ENCODE measurements at regions not wholly inside any gene's neighbourhood (a gene's known extent, or its start where the extent isn't known, plus 50 kb on each side); places are given as distances from the start of the nearest gene placed in this dataset.
"Not testable (repeated sequence)": the region's sequence is repeated elsewhere in the genome, so short reads cannot be mapped to it uniquely, and the experiment has no call there.

GRCh38 chrX:63525491-63525890 lies 174.4 kb upstream of the SPIN4 start:
- no peaks in the 10 kb centered on the region for H3K36me3 ChIP-seq (ENCODE audit: control insufficient read depth in 1 of 2, insufficient read depth in 2 of 2, low read length in 2 of 2)
- H3K27ac ChIP-seq (ENCODE audit: low read depth, low read length), result no peak overlapping the region
- H3K4me3 ChIP-seq (ENCODE audit: low read depth in 1 of 2, low read length in 2 of 2), result no peak overlapping the region
- no peaks in the 10 kb centered on the region for H3K4me1 ChIP-seq (ENCODE audit: control insufficient read depth in 1 of 2, insufficient read depth in 2 of 2, low read length in 2 of 2)
- H3K27me3 ChIP-seq (ENCODE audit: control insufficient read depth in 1 of 2, insufficient read depth in 2 of 2, low read length in 2 of 2), result no peaks in the 10 kb centered on the region
- no peaks in the 10 kb centered on the region for H3K9me3 ChIP-seq (ENCODE audit: control insufficient read depth in 1 of 2, low read length in 2 of 2)
- no peak overlapping the region for H3K9ac ChIP-seq (ENCODE audit: low read depth in 1 of 2, low read length in 2 of 2)

DNA sequence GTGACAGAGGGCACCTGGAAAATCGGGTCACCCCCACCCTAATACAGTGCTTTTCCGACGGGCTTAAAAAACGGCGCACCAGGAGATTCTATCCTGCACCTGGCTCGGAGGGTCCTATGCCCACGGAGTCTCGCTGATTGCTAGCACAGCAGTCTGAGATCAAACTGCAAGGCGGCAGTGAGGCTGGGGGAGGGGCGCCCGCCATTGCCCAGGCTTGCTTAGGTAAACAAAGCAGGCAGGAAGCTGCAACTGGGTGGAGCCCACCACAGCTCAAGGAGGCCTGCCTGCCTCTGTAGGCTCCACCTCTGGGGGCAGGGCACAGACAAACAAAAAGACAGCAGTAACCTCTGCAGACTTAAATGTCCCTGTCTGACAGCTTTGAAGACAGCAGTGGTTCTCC lies 168.2 kb upstream of the SPIN4 start:
- not testable (repeated sequence) for H3K9ac ChIP-seq (ENCODE audit: low read depth in 1 of 2, low read length in 2 of 2); H3K27me3 ChIP-seq (ENCODE audit: control insufficient read depth in 1 of 2, insufficient read depth in 2 of 2, low read length in 2 of 2); H3K4me1 ChIP-seq (ENCODE audit: control insufficient read depth in 1 of 2, insufficient read depth in 2 of 2, low read length in 2 of 2); H3K4me3 ChIP-seq (ENCODE audit: low read depth in 1 of 2, low read length in 2 of 2); H3K27ac ChIP-seq (ENCODE audit: low read depth, low read length); H3K9me3 ChIP-seq (ENCODE audit: control insufficient read depth in 1 of 2, low read length in 2 of 2); H3K36me3 ChIP-seq (ENCODE audit: control insufficient read depth in 1 of 2, insufficient read depth in 2 of 2, low read length in 2 of 2)

DNA sequence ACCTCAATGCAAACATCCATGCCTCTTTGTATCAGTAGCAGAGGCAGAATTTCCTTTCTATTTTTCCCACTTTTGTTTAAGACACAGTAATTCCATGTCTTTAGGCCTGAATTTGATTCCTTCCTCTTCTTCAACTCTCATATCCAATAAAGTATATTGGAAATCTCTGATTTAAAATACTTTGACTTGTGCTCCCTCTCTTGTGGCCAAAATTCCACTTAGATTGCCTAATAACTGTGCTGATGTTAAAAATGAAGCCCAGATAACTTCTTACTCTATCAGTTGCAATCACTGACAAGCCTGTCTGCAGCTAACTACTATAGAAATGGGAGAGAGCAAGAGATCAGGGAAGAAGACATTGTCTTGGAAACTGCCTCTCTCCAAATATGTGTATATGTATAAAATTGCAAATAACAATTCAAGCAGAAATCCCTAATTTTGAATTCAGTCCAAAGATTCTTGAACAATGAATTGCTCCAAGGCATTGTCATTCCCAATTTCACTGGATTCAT lies 163.5 kb upstream of the SPIN4 start:
- Histone ChIP-seq H3K4me1 (ENCODE audit: control insufficient read depth in 1 of 2, insufficient read depth in 2 of 2, low read length in 2 of 2) (no peaks in the 10 kb centered on the region), H3K4me3 (ENCODE audit: low read depth in 1 of 2, low read length in 2 of 2) (no peak overlapping the region), H3K27me3 (ENCODE audit: control insufficient read depth in 1 of 2, insufficient read depth in 2 of 2, low read length in 2 of 2) (no peaks in the 10 kb centered on the region), H3K9me3 (ENCODE audit: control insufficient read depth in 1 of 2, low read length in 2 of 2) (no peaks in the 10 kb centered on the region), H3K36me3 (ENCODE audit: control insufficient read depth in 1 of 2, insufficient read depth in 2 of 2, low read length in 2 of 2) (no peaks in the 10 kb centered on the region), H3K9ac (ENCODE audit: low read depth in 1 of 2, low read length in 2 of 2) (no peak overlapping the region), H3K27ac (ENCODE audit: low read depth, low read length) (no peak overlapping the region)

DNA sequence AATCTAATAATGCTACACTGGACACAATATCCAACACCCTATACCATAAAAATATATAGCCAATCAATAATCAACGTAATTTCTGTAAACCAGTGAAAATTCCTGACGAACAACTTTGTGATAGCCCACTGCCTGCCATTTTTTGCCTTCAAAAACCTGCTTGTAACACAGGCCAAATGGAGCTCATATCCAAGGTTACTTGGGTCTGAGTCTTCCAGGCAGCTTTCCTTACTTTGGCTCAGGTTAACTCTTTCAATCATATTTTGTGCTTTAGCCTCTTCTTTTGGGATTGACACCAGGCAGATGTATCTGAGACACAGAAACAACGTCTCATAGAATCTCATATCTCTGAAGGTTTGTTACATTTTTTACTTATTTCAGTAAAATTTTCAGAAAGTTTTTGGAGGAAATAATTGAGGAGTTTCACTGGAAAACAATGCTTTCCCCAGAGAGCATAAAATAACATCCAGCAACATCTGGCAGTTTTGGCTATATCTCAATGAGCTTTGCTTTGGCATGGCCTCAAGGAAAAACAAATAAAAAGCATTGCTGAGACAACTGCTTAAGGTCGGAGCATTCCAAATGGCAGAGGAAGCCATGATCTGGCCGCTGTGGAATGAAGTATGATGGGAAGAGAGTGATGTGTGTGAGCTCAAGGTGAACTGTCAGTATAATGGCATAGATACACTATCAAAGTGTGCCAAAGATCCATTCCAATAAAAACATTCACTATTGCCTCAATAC lies 162.9 kb upstream of the SPIN4 start:
- Histone ChIP-seq H3K4me1 (ENCODE audit: control insufficient read depth in 1 of 2, insufficient read depth in 2 of 2, low read length in 2 of 2) (no peaks in the 10 kb centered on the region), H3K9me3 (ENCODE audit: control insufficient read depth in 1 of 2, low read length in 2 of 2) (no peaks in the 10 kb centered on the region), H3K9ac (ENCODE audit: low read depth in 1 of 2, low read length in 2 of 2) (no peak overlapping the region), H3K27ac (ENCODE audit: low read depth, low read length) (no peak overlapping the region), H3K27me3 (ENCODE audit: control insufficient read depth in 1 of 2, insufficient read depth in 2 of 2, low read length in 2 of 2) (no peaks in the 10 kb centered on the region), H3K4me3 (ENCODE audit: low read depth in 1 of 2, low read length in 2 of 2) (no peak overlapping the region), H3K36me3 (ENCODE audit: control insufficient read depth in 1 of 2, insufficient read depth in 2 of 2, low read length in 2 of 2) (no peaks in the 10 kb centered on the region)

GRCh38 chrX:63511361-63511760 lies 160.2 kb upstream of the SPIN4 start:
- Histone ChIP-seq H3K36me3 (ENCODE audit: control insufficient read depth in 1 of 2, insufficient read depth in 2 of 2, low read length in 2 of 2) (no peaks in the 10 kb centered on the region), H3K9ac (ENCODE audit: low read depth in 1 of 2, low read length in 2 of 2) (no peak overlapping the region), H3K4me1 (ENCODE audit: control insufficient read depth in 1 of 2, insufficient read depth in 2 of 2, low read length in 2 of 2) (no peaks in the 10 kb centered on the region), H3K27me3 (ENCODE audit: control insufficient read depth in 1 of 2, insufficient read depth in 2 of 2, low read length in 2 of 2) (no peaks in the 10 kb centered on the region), H3K4me3 (ENCODE audit: low read depth in 1 of 2, low read length in 2 of 2) (no peak overlapping the region), H3K27ac (ENCODE audit: low read depth, low read length) (no peak overlapping the region), H3K9me3 (ENCODE audit: control insufficient read depth in 1 of 2, low read length in 2 of 2) (no peaks in the 10 kb centered on the region)

DNA sequence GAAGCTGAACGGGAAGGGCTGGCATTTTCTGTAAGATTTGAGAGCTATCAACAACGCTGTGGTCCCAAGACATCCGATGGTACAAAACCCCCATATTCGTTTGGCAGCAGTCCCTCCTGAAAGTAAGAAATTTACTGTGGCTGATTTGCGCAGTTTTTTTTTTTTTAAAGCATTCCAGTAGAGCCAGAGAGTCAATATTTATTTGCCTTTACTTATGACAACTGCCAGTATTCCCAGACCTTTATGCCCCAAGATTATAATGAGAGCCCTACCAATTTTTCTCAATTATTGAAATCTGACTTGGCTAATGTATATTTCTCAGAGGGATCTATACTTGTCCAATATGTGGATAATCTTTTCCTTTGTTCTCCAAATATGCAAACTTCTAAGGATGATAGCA lies 157.5 kb upstream of the SPIN4 start:
- H3K9ac ChIP-seq (ENCODE audit: low read depth in 1 of 2, low read length in 2 of 2), result no peak overlapping the region

GRCh38 chrX:63506320-63506719 lies 155.2 kb upstream of the SPIN4 start:
- no peak overlapping the region for H3K27ac ChIP-seq (ENCODE audit: low read depth, low read length)
- no peaks in the 10 kb centered on the region for H3K9me3 ChIP-seq (ENCODE audit: control insufficient read depth in 1 of 2, low read length in 2 of 2)
- no peak overlapping the region for H3K9ac ChIP-seq (ENCODE audit: low read depth in 1 of 2, low read length in 2 of 2)
- no peak overlapping the region for H3K4me3 ChIP-seq (ENCODE audit: low read depth in 1 of 2, low read length in 2 of 2)
- H3K36me3 ChIP-seq (ENCODE audit: control insufficient read depth in 1 of 2, insufficient read depth in 2 of 2, low read length in 2 of 2), result no peaks in the 10 kb centered on the region
- no peaks in the 10 kb centered on the region for H3K4me1 ChIP-seq (ENCODE audit: control insufficient read depth in 1 of 2, insufficient read depth in 2 of 2, low read length in 2 of 2)
- no peaks in the 10 kb centered on the region for H3K27me3 ChIP-seq (ENCODE audit: control insufficient read depth in 1 of 2, insufficient read depth in 2 of 2, low read length in 2 of 2)

More for the DNA sequence above, 157.5 kb upstream of the SPIN4 start:
- H3K4me3 ChIP-seq (ENCODE audit: low read depth in 1 of 2, low read length in 2 of 2), result no peak overlapping the region
- no peaks in the 10 kb centered on the region for H3K36me3 ChIP-seq (ENCODE audit: control insufficient read depth in 1 of 2, insufficient read depth in 2 of 2, low read length in 2 of 2)
- no peak overlapping the region for H3K27ac ChIP-seq (ENCODE audit: low read depth, low read length)
- no peaks in the 10 kb centered on the region for H3K9me3 ChIP-seq (ENCODE audit: control insufficient read depth in 1 of 2, low read length in 2 of 2)
- H3K4me1 ChIP-seq (ENCODE audit: control insufficient read depth in 1 of 2, insufficient read depth in 2 of 2, low read length in 2 of 2), result no peaks in the 10 kb centered on the region
- no peaks in the 10 kb centered on the region for H3K27me3 ChIP-seq (ENCODE audit: control insufficient read depth in 1 of 2, insufficient read depth in 2 of 2, low read length in 2 of 2)

GRCh38 chrX:63503541-63503940 lies 152.4 kb upstream of the SPIN4 start:
- Histone ChIP-seq H3K27ac (ENCODE audit: low read depth, low read length) (no peak overlapping the region), H3K9ac (ENCODE audit: low read depth in 1 of 2, low read length in 2 of 2) (no peak overlapping the region), H3K27me3 (ENCODE audit: control insufficient read depth in 1 of 2, insufficient read depth in 2 of 2, low read length in 2 of 2) (no peaks in the 10 kb centered on the region), H3K4me3 (ENCODE audit: low read depth in 1 of 2, low read length in 2 of 2) (no peak overlapping the region), H3K4me1 (ENCODE audit: control insufficient read depth in 1 of 2, insufficient read depth in 2 of 2, low read length in 2 of 2) (no peaks in the 10 kb centered on the region), H3K9me3 (ENCODE audit: control insufficient read depth in 1 of 2, low read length in 2 of 2) (no peaks in the 10 kb centered on the region), H3K36me3 (ENCODE audit: control insufficient read depth in 1 of 2, insufficient read depth in 2 of 2, low read length in 2 of 2) (no peaks in the 10 kb centered on the region)

- Histone ChIP-seq H3K27ac (ENCODE audit: low read depth, low read length) (no peak overlapping the region), H3K4me3 (ENCODE audit: low read depth in 1 of 2, low read length in 2 of 2) (no peak overlapping the region), H3K9me3 (ENCODE audit: control insufficient read depth in 1 of 2, low read length in 2 of 2) (no peaks in the 10 kb centered on the region), H3K36me3 (ENCODE audit: control insufficient read depth in 1 of 2, insufficient read depth in 2 of 2, low read length in 2 of 2) (no peaks in the 10 kb centered on the region), H3K9ac (ENCODE audit: low read depth in 1 of 2, low read length in 2 of 2) (no peak overlapping the region), H3K27me3 (ENCODE audit: control insufficient read depth in 1 of 2, insufficient read depth in 2 of 2, low read length in 2 of 2) (no peaks in the 10 kb centered on the region), H3K4me1 (ENCODE audit: control insufficient read depth in 1 of 2, insufficient read depth in 2 of 2, low read length in 2 of 2) (no peaks in the 10 kb centered on the region)
Measured at GRCh38 chrX:63488546-63489373, 137.6 kb upstream of the SPIN4 start.

- H3K27ac ChIP-seq (ENCODE audit: low read depth, low read length), result no peak overlapping the region
- H3K36me3 ChIP-seq (ENCODE audit: control insufficient read depth in 1 of 2, insufficient read depth in 2 of 2, low read length in 2 of 2), result no peaks in the 10 kb centered on the region
- H3K27me3 ChIP-seq (ENCODE audit: control insufficient read depth in 1 of 2, insufficient read depth in 2 of 2, low read length in 2 of 2), result no peaks in the 10 kb centered on the region
- no peaks in the 10 kb centered on the region for H3K4me1 ChIP-seq (ENCODE audit: control insufficient read depth in 1 of 2, insufficient read depth in 2 of 2, low read length in 2 of 2)
- no peak overlapping the region for H3K9ac ChIP-seq (ENCODE audit: low read depth in 1 of 2, low read length in 2 of 2)
- H3K9me3 ChIP-seq (ENCODE audit: control insufficient read depth in 1 of 2, low read length in 2 of 2), result peaks cover 8 to 22% of the 10 kb centered on the region in 2 donors
- no peak overlapping the region for H3K4me3 ChIP-seq (ENCODE audit: low read depth in 1 of 2, low read length in 2 of 2)
Measured at GRCh38 chrX:63475200-63475599, 124.1 kb upstream of the SPIN4 start.

All from duodenal mucosa (tissue), 2 donors.